ENCODE measurements at regions not wholly inside any gene's neighbourhood (a gene's known extent, or its start where the extent isn't known, plus 50 kb on each side); places are given as distances from the start of the nearest gene placed in this dataset.
"Not testable (repeated sequence)": the region's sequence is repeated elsewhere in the genome, so short reads cannot be mapped to it uniquely, and the experiment has no call there.

- TF ChIP-seq, protein P1, sequence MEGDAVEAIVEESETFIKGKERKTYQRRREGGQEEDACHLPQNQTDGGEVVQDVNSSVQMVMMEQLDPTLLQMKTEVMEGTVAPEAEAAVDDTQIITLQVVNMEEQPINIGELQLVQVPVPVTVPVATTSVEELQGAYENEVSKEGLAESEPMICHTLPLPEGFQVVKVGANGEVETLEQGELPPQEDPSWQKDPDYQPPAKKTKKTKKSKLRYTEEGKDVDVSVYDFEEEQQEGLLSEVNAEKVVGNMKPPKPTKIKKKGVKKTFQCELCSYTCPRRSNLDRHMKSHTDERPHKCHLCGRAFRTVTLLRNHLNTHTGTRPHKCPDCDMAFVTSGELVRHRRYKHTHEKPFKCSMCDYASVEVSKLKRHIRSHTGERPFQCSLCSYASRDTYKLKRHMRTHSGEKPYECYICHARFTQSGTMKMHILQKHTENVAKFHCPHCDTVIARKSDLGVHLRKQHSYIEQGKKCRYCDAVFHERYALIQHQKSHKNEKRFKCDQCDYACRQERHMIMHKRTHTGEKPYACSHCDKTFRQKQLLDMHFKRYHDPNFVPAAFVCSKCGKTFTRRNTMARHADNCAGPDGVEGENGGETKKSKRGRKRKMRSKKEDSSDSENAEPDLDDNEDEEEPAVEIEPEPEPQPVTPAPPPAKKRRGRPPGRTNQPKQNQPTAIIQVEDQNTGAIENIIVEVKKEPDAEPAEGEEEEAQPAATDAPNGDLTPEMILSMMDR (IDR thresholded peaks at IDR 0.05), result not testable (repeated sequence)
- not testable (repeated sequence) for TF ChIP-seq POLR2AphosphoS5 (IDR thresholded peaks at IDR 0.05)
Observed at GRCh38 chr6:47173145-47173544, 131.0 kb upstream of the ADGRF1 start.

Measured in gastroesophageal sphincter (tissue), 3 donors.